Esophagus muscularis mucosa (tissue), 2 donors: ENCODE measurements at regions not wholly inside any gene's neighbourhood (a gene's known extent, or its start where the extent isn't known, plus 50 kb on each side); places are given as distances from the start of the nearest gene placed in this dataset.

Source experiments
- POLR2A ChIP-seq: fragments of 450-650 bp; IDR thresholded peaks from one replicate; pipeline ENCODE4 v1.6.1; 2017; ENCODE audit warnings: antibody characterized with exemption, moderate library complexity, mild to moderate bottlenecking, low read depth
- POLR2AphosphoS5 ChIP-seq, 2 donors: sonication (generic); formaldehyde crosslinking; IDR thresholded peaks; one replicate each; pipeline ENCODE4 v1.6.1; 2017; ENCODE audit warnings: antibody characterized with exemption in 2 of 2

GRCh38 chr11:121887569-121887968 is 228.4 kb downstream of the BLID start:
- TF ChIP-seq POLR2A (no peak), POLR2AphosphoS5 (IDR thresholded peaks at IDR 0.05) (no peak)
